ENCODE measurements at regions not wholly inside any gene's neighbourhood (a gene's known extent, or its start where the extent isn't known, plus 50 kb on each side); places are given as distances from the start of the nearest gene placed in this dataset.

GRCh38 chr17:63039899-63040602 is 74.0 kb downstream of the TANC2 start:
- no peak for TF ChIP-seq TAF1 (IDR thresholded peaks at IDR 0.05; ENCODE audit: low read depth, low read length)
- no peak for TF ChIP-seq POLR2AphosphoS5 (IDR thresholded peaks at IDR 0.05; ENCODE audit: low read depth, low read length)
- no peak for TF ChIP-seq POLR2A (IDR thresholded peaks at IDR 0.05; ENCODE audit: low read depth, low read length)
- TF ChIP-seq SPI1 (IDR thresholded peaks at IDR 0.05; ENCODE audit: low read depth, low read length) = peak; percentile 62; the same call in 1 of the 2 replicates
- TF ChIP-seq POU2F2 (IDR thresholded peaks at IDR 0.05; ENCODE audit: low read depth, low read length) = no peak
